Upper lobe of left lung (tissue), 6 donors: ENCODE measurements at regions not wholly inside any gene's neighbourhood (a gene's known extent, or its start where the extent isn't known, plus 50 kb on each side); places are given as distances from the start of the nearest gene placed in this dataset.

ENCODE experiments used
- ATAC-seq, 2 donors: fragments of 200-7000 bp; cut with Tn5 transposase; one replicate each; pipeline ENCODE4 v1.9.1; 2022; ENCODE audit warnings: mild to moderate bottlenecking in 2 of 2, moderate library complexity in 2 of 2; ENCODE audit not compliant: low FRiP score in 2 of 2
- DNase-seq, 2 donors: peaks; one replicate each; pipeline ENCODE4 v3.0.0-alpha.2; 2019 to 2020
- H3K27ac ChIP-seq, 4 donors: fragments of 200-600 bp; sonication (generic); one replicate each; pipeline ENCODE4 v1.5.1; 2016 to 2019
- H3K27me3 ChIP-seq, 4 donors: fragments of 200-600 bp; sonication (generic); one replicate each; pipeline ENCODE4 v1.5.1; 2017 to 2019
- H3K36me3 ChIP-seq, 4 donors: fragments of 200-600 bp; sonication (generic); one replicate each; pipeline ENCODE4 v1.5.1; 2016 to 2019
- H3K4me1 ChIP-seq, 4 donors: fragments of 200-600 bp; sonication (generic); one replicate each; pipeline ENCODE4 v1.5.1; 2018 to 2019
- H3K4me3 ChIP-seq, 4 donors: fragments of 200-600 bp; sonication (generic); one replicate each; pipeline ENCODE4 v1.5.1; 2017 to 2019; ENCODE audit warnings: mild to moderate bottlenecking in 2 of 4, moderate library complexity in 1 of 4
- H3K9me3 ChIP-seq, 4 donors: fragments of 200-600 bp; sonication (generic); one replicate each; pipeline ENCODE4 v1.5.1; 2018 to 2019
- CTCF ChIP-seq, 6 experiments: fragments of 450-650 bp in 4 of 6; fragments of 200-600 bp in 2 of 6; sonication (generic) in 2 of 6; IDR thresholded peaks; one replicate each; pipeline ENCODE4 v1.5.1; 2016 to 2019; ENCODE audit warnings: antibody characterized with exemption in 6 of 6
- EP300 ChIP-seq, 4 donors: sonication (generic); formaldehyde crosslinking; IDR thresholded peaks; one replicate each; pipeline ENCODE4 v1.5.1; 2017; ENCODE audit warnings: antibody characterized with exemption in 4 of 4, control low read depth in 2 of 4
- POLR2A ChIP-seq, 4 donors: fragments of 450-650 bp; IDR thresholded peaks; one replicate each; pipeline ENCODE4 v1.5.1; 2016 to 2017; ENCODE audit warnings: antibody characterized with exemption in 4 of 4, mild to moderate bottlenecking in 2 of 4
- POLR2AphosphoS5 ChIP-seq, 2 donors: sonication (generic); formaldehyde crosslinking; IDR thresholded peaks; one replicate each; pipeline ENCODE4 v1.5.1; 2017; ENCODE audit warnings: antibody characterized with exemption in 2 of 2
- WGBS, 2 donors: methylation state at CpG; one replicate each; pipeline ENCODE4 v1.1.5; 2017 to 2018; 5-methylcytosine and 5-hydroxymethylcytosine counted together
- donor health status: DM: no; HTN: no; CAD: no; lungs with moderate emphysema.
- donor health status: DM: no; HTN: yes; CAD: no; lungs with severe emphysema.

- H3K27ac ChIP-seq, result no peak overlapping the region
- H3K27me3 ChIP-seq, result no peaks in the 10 kb centered on the region
- TF ChIP-seq EP300 (IDR thresholded peaks at IDR 0.05) (no peak), POLR2A (IDR thresholded peaks at IDR 0.05) (no peak), CTCF (IDR thresholded peaks at IDR 0.05) (no peak), POLR2AphosphoS5 (IDR thresholded peaks at IDR 0.05) (no peak)
- H3K4me3 ChIP-seq, result no peak overlapping the region
- 73 to 75% methylated on average over 3 to 6 of the region's 6 CpGs for WGBS, 2 donors
- no peaks in the 10 kb centered on the region for H3K4me1 ChIP-seq
- DNase-seq (no peak), ATAC-seq (no peak)
- no peaks in the 10 kb centered on the region for H3K9me3 ChIP-seq
- H3K36me3 ChIP-seq, result no peaks in the 10 kb centered on the region
Observed at GRCh38 chr20:56810141-56810540, 181.0 kb downstream of the TFAP2C start.

DNA sequence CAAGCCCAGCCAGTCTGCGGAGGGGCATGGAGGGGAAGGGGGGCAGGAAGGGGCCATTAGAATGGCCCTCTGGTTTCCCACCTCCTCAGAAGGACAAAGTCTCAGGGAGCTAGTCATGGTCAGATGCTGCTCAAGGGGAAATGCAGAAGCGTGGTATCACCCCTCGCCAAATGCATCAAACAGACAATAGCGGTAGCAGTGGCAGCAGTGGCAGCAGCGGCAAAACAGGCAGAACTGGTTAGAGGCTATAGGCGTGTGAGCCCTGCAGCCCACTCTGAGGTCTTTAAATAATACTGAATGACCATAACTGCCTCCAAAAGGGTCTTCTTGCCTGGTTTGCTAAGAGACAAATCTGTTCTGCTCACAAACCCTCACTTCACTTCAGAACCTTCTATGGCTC is 186.7 kb downstream of the TFAP2C start:
- no peak overlapping the region for H3K4me3 ChIP-seq
- no peak for TF ChIP-seq POLR2AphosphoS5 (IDR thresholded peaks at IDR 0.05)
- WGBS, 2 donors, result 51 to 74% methylated on average over 6 of the region's 6 CpGs
- no peaks in the 10 kb centered on the region for H3K9me3 ChIP-seq
- no peaks in the 10 kb centered on the region for H3K4me1 ChIP-seq
- no peak for ATAC-seq
- no peaks in the 10 kb centered on the region for H3K36me3 ChIP-seq
- no peaks in the 10 kb centered on the region for H3K27me3 ChIP-seq
- no peak for DNase-seq
- H3K27ac ChIP-seq, result no peak overlapping the region

DNA sequence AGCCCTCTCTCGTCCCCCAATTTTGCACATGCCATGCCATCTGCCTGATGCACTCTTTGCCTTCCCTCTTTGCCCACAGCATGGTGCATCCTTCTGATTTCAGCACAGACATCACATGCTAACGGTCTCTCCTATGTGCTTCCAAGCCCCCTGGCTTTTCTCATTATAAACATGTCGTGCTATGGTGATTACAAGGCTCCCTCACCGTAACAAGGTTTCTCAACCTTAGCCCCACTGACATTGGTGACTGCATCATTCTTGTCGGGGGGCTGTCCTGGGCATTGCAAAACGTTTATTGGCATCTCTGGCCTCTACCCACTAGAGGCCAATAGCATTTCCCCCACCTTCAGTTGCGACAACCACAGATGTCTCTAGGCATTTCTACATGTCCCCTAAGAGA is 187.2 kb downstream of the TFAP2C start:
- DNase-seq (no peak), ATAC-seq (no peak)
- Histone ChIP-seq H3K4me1 (no peaks in the 10 kb centered on the region), H3K27me3 (no peaks in the 10 kb centered on the region), H3K27ac (no peak overlapping the region), H3K36me3 (no peaks in the 10 kb centered on the region), H3K9me3 (no peaks in the 10 kb centered on the region), H3K4me3 (no peak overlapping the region)
- 58 to 64% methylated on average over 7 of the region's 7 CpGs for WGBS, 2 donors
- TF ChIP-seq POLR2A (IDR thresholded peaks at IDR 0.05) (no peak), POLR2AphosphoS5 (IDR thresholded peaks at IDR 0.05) (no peak), EP300 (IDR thresholded peaks at IDR 0.05) (no peak), CTCF (IDR thresholded peaks at IDR 0.05) (no peak)

- Histone ChIP-seq H3K27me3 (peaks cover 0 to 3% (median 0%) of the 10 kb centered on the region in 4 donors), H3K9me3 (no peaks in the 10 kb centered on the region), H3K27ac (no peak overlapping the region), H3K4me1 (no peaks in the 10 kb centered on the region), H3K4me3 (no peak overlapping the region), H3K36me3 (no peaks in the 10 kb centered on the region)
- ATAC-seq (no peak), DNase-seq (no peak)
- 70 to 86% methylated on average over 6 of the region's 6 CpGs for WGBS, 2 donors
- no peak for TF ChIP-seq POLR2AphosphoS5 (IDR thresholded peaks at IDR 0.05)
- TF ChIP-seq CTCF (IDR thresholded peaks at IDR 0.05), result no peak
- TF ChIP-seq EP300 (IDR thresholded peaks at IDR 0.05), result no peak
- TF ChIP-seq POLR2A (IDR thresholded peaks at IDR 0.05), result no peak
Observed at GRCh38 chr20:56817780-56818675, 188.9 kb downstream of the TFAP2C start.

DNA sequence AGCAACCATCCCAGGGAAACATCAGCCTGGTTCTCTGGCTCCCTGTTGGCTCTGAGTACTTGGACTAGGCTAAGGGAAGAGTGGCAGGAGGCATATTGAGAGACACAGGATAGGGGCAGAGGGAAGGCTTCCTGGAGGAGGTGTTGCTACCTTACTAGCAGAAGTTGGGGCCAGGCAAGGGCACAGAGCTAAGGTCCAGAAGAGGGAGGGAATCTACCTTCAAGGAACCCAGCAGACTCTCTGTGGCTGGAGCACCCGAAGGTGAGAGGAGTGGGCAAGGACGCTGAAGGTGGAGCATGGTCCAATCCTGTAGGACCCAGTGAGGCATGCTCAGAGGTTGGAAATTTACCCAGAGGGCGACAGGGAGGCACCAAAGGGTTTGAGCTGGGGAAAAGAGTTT is 191.9 kb downstream of the TFAP2C start:
- Histone ChIP-seq H3K27ac (no peak overlapping the region), H3K36me3 (no peaks in the 10 kb centered on the region), H3K4me3 (no peak overlapping the region), H3K27me3 (peaks cover 0 to 3% (median 0%) of the 10 kb centered on the region in 4 donors), H3K9me3 (no peaks in the 10 kb centered on the region), H3K4me1 (no peaks in the 10 kb centered on the region)
- TF ChIP-seq EP300 (IDR thresholded peaks at IDR 0.05) (no peak), CTCF (IDR thresholded peaks at IDR 0.05) (no peak), POLR2A (IDR thresholded peaks at IDR 0.05) (no peak), POLR2AphosphoS5 (IDR thresholded peaks at IDR 0.05) (no peak)
- no peak for ATAC-seq
- DNase-seq, result no peak
- WGBS, 2 donors, result 65 to 77% methylated on average over 3 of the region's 3 CpGs
